PC-9 (cell line): ENCODE measurements at regions not wholly inside any gene's neighbourhood (a gene's known extent, or its start where the extent isn't known, plus 50 kb on each side); places are given as distances from the start of the nearest gene placed in this dataset.
A peak's percentile ranks its signal among the peaks of the same experiment; 100 is the strongest.

Experiments used
- BruUV-seq: library from RNA; stranded (reverse); fragments of 400-500 nt; replicated peaks from 2 replicates; lab custom pipeline; 2021; lab: Mats Ljungman, UMichigan
- CTCF ChIA-PET: fragments of 300-600 bp; sonication (Branson Sonifier 250); formaldehyde crosslinking; loops from one replicate; lab custom pipeline; 2022; ENCODE audit warnings: antibody characterized with exemption; lab: Charles Lee
- POLR2A ChIA-PET: fragments of 300-600 bp; sonication (Branson Sonifier 250); formaldehyde crosslinking; loops from one replicate; lab custom pipeline; 2022; ENCODE audit warnings: antibody characterized with exemption; ENCODE audit not compliant: unreplicated experiment; lab: Charles Lee
- DNase-seq, 2 experiments: peaks; one replicate each; pipeline versions ENCODE4 v3.0.0 to v3.0.0-alpha.2; 2015 to 2022; ENCODE audit warnings: mixed read lengths in 1 of 2
- H2AFZ ChIP-seq: fragments of 200-600 bp; sonication (generic); 2 replicates; pipeline ENCODE4 v1.8.1; 2017; ENCODE audit warnings: antibody characterized with exemption
- H3F3A ChIP-seq: fragments of 200-600 bp; sonication (generic); 2 replicates; pipeline ENCODE4 v1.8.1; 2017; ENCODE audit warnings: antibody characterized with exemption, mild to moderate bottlenecking, low read depth; ENCODE audit not compliant: insufficient read depth
- H3K27ac ChIP-seq: fragments of 200-600 bp; sonication (generic); 2 replicates; pipeline ENCODE4 v1.6.1; 2016; ENCODE audit warnings: mixed run types
- H3K27me3 ChIP-seq: fragments of 200-600 bp; sonication (generic); 2 replicates; pipeline ENCODE4 v1.6.1; 2016; ENCODE audit warnings: low read depth, mixed run types; ENCODE audit not compliant: insufficient read depth
- H3K36me3 ChIP-seq: fragments of 200-600 bp; sonication (generic); 2 replicates; pipeline ENCODE4 v1.6.1; 2016; ENCODE audit warnings: low read depth, mixed run types
- H3K4me1 ChIP-seq: fragments of 200-600 bp; sonication (generic); replicated peaks from 2 replicates; pipeline ENCODE4 v1.6.1; 2016; ENCODE audit warnings: mixed run types; ENCODE audit not compliant: insufficient read depth
- H3K4me2 ChIP-seq: fragments of 200-600 bp; sonication (generic); 2 replicates; pipeline ENCODE4 v1.6.1; 2017; ENCODE audit warnings: mixed run types
- H3K4me3 ChIP-seq: fragments of 200-600 bp; sonication (generic); 2 replicates; pipeline ENCODE4 v1.6.1; 2016; ENCODE audit warnings: mixed run types
- H3K79me2 ChIP-seq: fragments of 200-600 bp; sonication (generic); 2 replicates; pipeline ENCODE4 v1.6.1; 2017; ENCODE audit warnings: low read depth, mixed run types
- H3K9me2 ChIP-seq: fragments of 200-600 bp; sonication (generic); 2 replicates; pipeline ENCODE4 v1.8.1; 2017; ENCODE audit warnings: mild to moderate bottlenecking; ENCODE audit not compliant: insufficient read depth
- H3K9me3 ChIP-seq: fragments of 200-600 bp; sonication (generic); 2 replicates; pipeline ENCODE4 v1.8.1; 2016; ENCODE audit warnings: low read depth; ENCODE audit not compliant: insufficient read depth
- H4K20me1 ChIP-seq: fragments of 200-600 bp; sonication (generic); 2 replicates; pipeline ENCODE4 v1.8.1; 2017; ENCODE audit not compliant: insufficient read depth
- EZH2 ChIP-seq: fragments of 200-600 bp; sonication (generic); IDR thresholded peaks from 2 replicates; pipeline ENCODE4 v1.8.0; 2017; ENCODE audit warnings: antibody characterized with exemption, low read depth
- intact Hi-C: fragments of 100-400 bp; cut with micrococcal nuclease; formaldehyde crosslinking; loops from one replicate; pipeline ENCODE4 v1.10.0; 2022; ENCODE audit not compliant: unreplicated experiment
- TF ChIP-seq, protein P1 (sequence below): fragments of 200-600 bp; sonication (generic); conservative IDR thresholded peaks from 2 replicates; pipeline ENCODE4 v1.6.1; 2017; ENCODE audit warnings: mixed run types, antibody characterized with exemption, mild to moderate bottlenecking, moderate library complexity

DNA sequence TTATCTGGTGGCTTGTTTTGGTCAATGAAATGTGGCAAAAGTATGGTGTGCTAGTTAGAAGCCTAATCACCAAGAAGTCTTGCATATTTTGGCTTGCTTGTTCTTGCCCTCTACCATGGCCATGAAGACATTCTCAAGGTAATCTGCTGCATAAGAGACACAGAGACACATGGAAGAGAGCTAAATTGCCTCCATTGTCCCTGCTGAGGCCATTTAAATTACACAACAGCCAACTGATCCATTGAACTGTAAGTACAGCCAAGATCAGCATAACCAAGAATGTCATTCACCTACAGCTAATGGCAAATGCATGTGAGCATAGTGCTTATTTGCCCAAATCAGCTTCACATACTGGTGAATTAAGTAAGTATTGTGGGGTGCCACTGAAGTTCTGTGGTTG lies 603.8 kb downstream of the FRK start:
- ChIA-PET POLR2A (no interaction called here), CTCF (no interaction called here)
- H3K4me1 ChIP-seq: no peaks in the 10 kb centered on the region
- no peak overlapping the region for H3K4me3 ChIP-seq
- no peaks in the 10 kb centered on the region for H3K27me3 ChIP-seq
- no peak overlapping the region for H3K4me2 ChIP-seq
- no peaks in the 10 kb centered on the region for H3K9me2 ChIP-seq
- no peaks in the 10 kb centered on the region for H3F3A ChIP-seq
- H4K20me1 ChIP-seq: no peaks in the 10 kb centered on the region
- H3K79me2 ChIP-seq: no peaks in the 10 kb centered on the region
- BruUV-seq: no TSS peak
- H3K9me3 ChIP-seq: no peaks in the 10 kb centered on the region
- intact Hi-C loops: no loop called here
- H2AFZ ChIP-seq: no peak overlapping the region
- no peak for DNase-seq
- no peaks in the 10 kb centered on the region for H3K36me3 ChIP-seq
- TF ChIP-seq, protein P1, sequence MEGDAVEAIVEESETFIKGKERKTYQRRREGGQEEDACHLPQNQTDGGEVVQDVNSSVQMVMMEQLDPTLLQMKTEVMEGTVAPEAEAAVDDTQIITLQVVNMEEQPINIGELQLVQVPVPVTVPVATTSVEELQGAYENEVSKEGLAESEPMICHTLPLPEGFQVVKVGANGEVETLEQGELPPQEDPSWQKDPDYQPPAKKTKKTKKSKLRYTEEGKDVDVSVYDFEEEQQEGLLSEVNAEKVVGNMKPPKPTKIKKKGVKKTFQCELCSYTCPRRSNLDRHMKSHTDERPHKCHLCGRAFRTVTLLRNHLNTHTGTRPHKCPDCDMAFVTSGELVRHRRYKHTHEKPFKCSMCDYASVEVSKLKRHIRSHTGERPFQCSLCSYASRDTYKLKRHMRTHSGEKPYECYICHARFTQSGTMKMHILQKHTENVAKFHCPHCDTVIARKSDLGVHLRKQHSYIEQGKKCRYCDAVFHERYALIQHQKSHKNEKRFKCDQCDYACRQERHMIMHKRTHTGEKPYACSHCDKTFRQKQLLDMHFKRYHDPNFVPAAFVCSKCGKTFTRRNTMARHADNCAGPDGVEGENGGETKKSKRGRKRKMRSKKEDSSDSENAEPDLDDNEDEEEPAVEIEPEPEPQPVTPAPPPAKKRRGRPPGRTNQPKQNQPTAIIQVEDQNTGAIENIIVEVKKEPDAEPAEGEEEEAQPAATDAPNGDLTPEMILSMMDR: no peak
- no peak for TF ChIP-seq EZH2
- no peak overlapping the region for H3K27ac ChIP-seq

DNA sequence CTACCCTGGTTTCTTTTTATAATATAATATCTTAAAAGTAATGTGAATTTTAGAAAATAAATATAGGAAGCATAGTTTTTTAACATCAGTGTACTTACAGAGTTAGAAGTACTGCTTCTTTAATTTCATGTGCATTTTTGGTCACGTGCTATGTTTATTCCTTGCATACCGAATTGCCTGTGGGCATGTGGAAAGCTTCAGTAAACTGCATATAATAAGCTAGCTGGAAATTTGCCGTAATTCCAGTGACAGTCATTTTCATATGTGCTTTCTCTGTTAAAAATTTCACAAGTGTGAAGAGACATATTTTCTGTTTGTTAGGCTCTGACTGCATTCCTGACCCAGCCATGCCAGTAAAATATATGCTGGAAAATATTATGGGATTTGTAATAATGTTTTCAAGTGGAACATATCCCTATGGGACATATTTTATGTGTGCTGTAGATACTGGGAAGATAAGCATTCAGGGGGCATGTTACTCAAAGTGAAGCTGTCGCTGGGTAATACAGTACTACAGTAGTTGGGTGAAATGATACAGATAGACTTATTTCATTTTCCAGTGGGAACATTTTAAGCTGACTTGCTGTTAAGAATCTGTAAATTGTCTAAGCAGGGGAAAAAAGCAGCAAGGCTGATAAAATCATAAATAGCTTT lies 616.7 kb downstream of the FRK start:
- no peaks in the 10 kb centered on the region for H3K4me1 ChIP-seq
- DNase-seq: no peak
- TF ChIP-seq EZH2: no peak
- TF ChIP-seq, protein P1: no peak
- intact Hi-C loops: no loop called here
- ChIA-PET CTCF (no interaction called here), POLR2A (no interaction called here)
- H3K4me2 ChIP-seq: no peak overlapping the region
- no peaks in the 10 kb centered on the region for H3K9me3 ChIP-seq
- no peak overlapping the region for H3K27ac ChIP-seq
- BruUV-seq: no TSS peak
- H3K27me3 ChIP-seq: no peaks in the 10 kb centered on the region
- no peaks in the 10 kb centered on the region for H3K79me2 ChIP-seq
- H2AFZ ChIP-seq: no peak overlapping the region
- H3K36me3 ChIP-seq: no peaks in the 10 kb centered on the region
- H3K9me2 ChIP-seq: peaks cover 3% of the 10 kb centered on the region; the same call in 1 of the 2 replicates
- no peak overlapping the region for H3K4me3 ChIP-seq
- no peaks in the 10 kb centered on the region for H4K20me1 ChIP-seq
- H3F3A ChIP-seq: no peaks in the 10 kb centered on the region

GRCh38 chr6:115442323-115442722 lies 618.4 kb downstream of the FRK start:
- Histone ChIP-seq H4K20me1 (no peaks in the 10 kb centered on the region), H3K27me3 (no peaks in the 10 kb centered on the region), H3K36me3 (no peaks in the 10 kb centered on the region), H3K79me2 (no peaks in the 10 kb centered on the region), H3K4me1 (no peaks in the 10 kb centered on the region), H3K9me3 (no peaks in the 10 kb centered on the region), H3K27ac (no peak overlapping the region), H3K4me3 (no peak overlapping the region), H3K4me2 (no peak overlapping the region), H3K9me2 (peaks cover 3% of the 10 kb centered on the region; the same call in 1 of the 2 replicates), H3F3A (no peaks in the 10 kb centered on the region), H2AFZ (0 out of 2 replicates have a peak overlapping the region, but pooled peaks have one; percentile 39)
- intact Hi-C loops: no loop called here
- no TSS peak for BruUV-seq
- TF ChIP-seq EZH2: no peak
- TF ChIP-seq, protein P1: no peak
- ChIA-PET POLR2A (no interaction called here), CTCF (no interaction called here)
- DNase-seq: no peak
